Osteoblast (primary cell): ENCODE measurements at regions not wholly inside any gene's neighbourhood (a gene's known extent, or its start where the extent isn't known, plus 50 kb on each side); places are given as distances from the start of the nearest gene placed in this dataset.

Source experiments
- DNase-seq: peaks from one replicate; pipeline ENCODE4 v3.0.0; 2011; ENCODE audit warnings: low spot score, mixed read lengths; ENCODE audit not compliant: insufficient read length; ENCODE audit errors: missing footprints
- H2AFZ ChIP-seq: 2 replicates; pipeline ENCODE4 v1.6.0; 2011; ENCODE audit warnings: mild to moderate bottlenecking, low read length
- H3K27ac ChIP-seq: 2 replicates; pipeline ENCODE4 v1.5.1; 2011; ENCODE audit warnings: mild to moderate bottlenecking, low read depth, low read length, moderate library complexity
- H3K27me3 ChIP-seq: 2 replicates; pipeline ENCODE4 v1.6.0; 2012; ENCODE audit warnings: mild to moderate bottlenecking, control low read depth, inconsistent platforms, low read length, moderate library complexity; ENCODE audit not compliant: insufficient read depth
- H3K36me3 ChIP-seq: 2 replicates; pipeline ENCODE4 v1.5.1; 2011; ENCODE audit warnings: mild to moderate bottlenecking, low read length, control low read depth, moderate library complexity; ENCODE audit not compliant: insufficient read depth
- H3K4me1 ChIP-seq: 2 replicates; pipeline ENCODE4 v1.5.1; 2011; ENCODE audit warnings: mild to moderate bottlenecking, low read length, control low read depth, moderate library complexity; ENCODE audit not compliant: insufficient read depth
- H3K4me2 ChIP-seq: 2 replicates; pipeline ENCODE4 v1.6.0; 2011; ENCODE audit warnings: mild to moderate bottlenecking, low read length; ENCODE audit not compliant: insufficient read depth
- H3K4me3 ChIP-seq: fragments of 200-600 bp; sonication (generic); 3 replicates; pipeline ENCODE4 v1.5.1; 2012; ENCODE audit warnings: mild to moderate bottlenecking, low read length, inconsistent platforms; ENCODE audit not compliant: insufficient read depth
- H3K79me2 ChIP-seq: 2 replicates; pipeline ENCODE4 v1.6.0; 2012; ENCODE audit warnings: mild to moderate bottlenecking, low read length, control low read depth, inconsistent platforms; ENCODE audit not compliant: insufficient read depth
- H3K9me3 ChIP-seq: 2 replicates; pipeline ENCODE4 v1.5.1; 2011; ENCODE audit warnings: low read depth, low read length, control low read depth
- H4K20me1 ChIP-seq: 2 replicates; pipeline ENCODE4 v1.6.0; 2012; ENCODE audit warnings: mild to moderate bottlenecking, low read length, control low read depth; ENCODE audit not compliant: insufficient read depth
- CTCF ChIP-seq: IDR thresholded peaks from 2 replicates; pipeline ENCODE4 v1.5.1; 2011; ENCODE audit warnings: mild to moderate bottlenecking, low read depth, low read length, moderate library complexity; ENCODE audit errors: extremely low read depth

GRCh38 chr1:108064255-108064654 is 99.3 kb upstream of the VAV3 start:
- Histone ChIP-seq H3K4me3 (no peak overlapping the region), H3K79me2 (no peaks in the 10 kb centered on the region), H3K9me3 (no peaks in the 10 kb centered on the region), H2AFZ (no peak overlapping the region), H3K27me3 (no peaks in the 10 kb centered on the region), H3K27ac (no peak overlapping the region), H3K4me1 (no peaks in the 10 kb centered on the region), H3K4me2 (no peak overlapping the region), H3K36me3 (no peaks in the 10 kb centered on the region), H4K20me1 (no peaks in the 10 kb centered on the region)
- no peak for TF ChIP-seq CTCF
- no peak for DNase-seq

- H3K36me3 ChIP-seq = no peaks in the 10 kb centered on the region
- no peak overlapping the region for H3K4me3 ChIP-seq
- no peaks in the 10 kb centered on the region for H3K79me2 ChIP-seq
- no peak for DNase-seq
- H3K27me3 ChIP-seq = no peaks in the 10 kb centered on the region
- no peak overlapping the region for H2AFZ ChIP-seq
- TF ChIP-seq CTCF = no peak
- no peak overlapping the region for H3K27ac ChIP-seq
- no peaks in the 10 kb centered on the region for H3K9me3 ChIP-seq
- H4K20me1 ChIP-seq = no peaks in the 10 kb centered on the region
- H3K4me1 ChIP-seq = no peaks in the 10 kb centered on the region
- H3K4me2 ChIP-seq = no peak overlapping the region
Measured at GRCh38 chr1:108063703-108064102, 98.7 kb upstream of the VAV3 start.

GRCh38 chr1:108059945-108060344 is 95.0 kb upstream of the VAV3 start:
- TF ChIP-seq CTCF = no peak
- Histone ChIP-seq H3K79me2 (no peaks in the 10 kb centered on the region), H4K20me1 (no peaks in the 10 kb centered on the region), H3K27ac (no peak overlapping the region), H2AFZ (no peak overlapping the region), H3K4me1 (no peaks in the 10 kb centered on the region), H3K36me3 (no peaks in the 10 kb centered on the region), H3K4me2 (no peak overlapping the region), H3K27me3 (no peaks in the 10 kb centered on the region), H3K4me3 (no peak overlapping the region), H3K9me3 (no peaks in the 10 kb centered on the region)
- DNase-seq = no peak

- H4K20me1 ChIP-seq = no peaks in the 10 kb centered on the region
- no peaks in the 10 kb centered on the region for H3K9me3 ChIP-seq
- H3K4me1 ChIP-seq = peaks cover 14% of the 10 kb centered on the region
- H3K4me2 ChIP-seq = no peak overlapping the region
- H3K27ac ChIP-seq = no peak overlapping the region
- no peak for TF ChIP-seq CTCF
- no peak for DNase-seq
- H3K27me3 ChIP-seq = no peaks in the 10 kb centered on the region
- H3K79me2 ChIP-seq = no peaks in the 10 kb centered on the region
- no peak overlapping the region for H2AFZ ChIP-seq
- H3K4me3 ChIP-seq = no peak overlapping the region
- no peaks in the 10 kb centered on the region for H3K36me3 ChIP-seq
Measured at GRCh38 chr1:108057541-108057940, 92.6 kb upstream of the VAV3 start.
